Pulmonary artery endothelial cell (primary cell): ENCODE measurements at regions not wholly inside any gene's neighbourhood (a gene's known extent, or its start where the extent isn't known, plus 50 kb on each side); places are given as distances from the start of the nearest gene placed in this dataset.

ENCODE experiments used
- DNase-seq: peaks from one replicate; pipeline ENCODE4 v3.0.0-alpha.2; 2011; ENCODE audit warnings: low read depth, low spot score

DNA sequence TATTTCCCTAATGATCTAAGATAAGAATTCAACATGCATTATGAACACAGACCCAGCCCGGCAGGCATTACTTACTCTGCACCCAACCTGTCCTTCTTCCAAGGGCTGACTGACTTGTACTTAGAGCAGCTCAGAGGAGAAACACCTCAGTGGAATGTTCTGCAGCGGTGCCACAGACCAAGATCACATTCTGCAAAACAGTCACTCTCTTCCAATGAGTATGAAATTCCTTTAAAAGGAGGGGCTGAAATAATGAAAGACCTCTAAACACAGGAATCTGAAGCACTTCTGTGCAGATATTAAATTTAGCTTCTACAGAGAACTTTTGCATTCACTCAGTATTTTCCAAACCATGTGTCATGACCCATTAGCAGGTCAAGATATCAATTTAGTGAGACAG is 172.9 kb downstream of the ZDHHC21 start:
- no peak for DNase-seq

DNA sequence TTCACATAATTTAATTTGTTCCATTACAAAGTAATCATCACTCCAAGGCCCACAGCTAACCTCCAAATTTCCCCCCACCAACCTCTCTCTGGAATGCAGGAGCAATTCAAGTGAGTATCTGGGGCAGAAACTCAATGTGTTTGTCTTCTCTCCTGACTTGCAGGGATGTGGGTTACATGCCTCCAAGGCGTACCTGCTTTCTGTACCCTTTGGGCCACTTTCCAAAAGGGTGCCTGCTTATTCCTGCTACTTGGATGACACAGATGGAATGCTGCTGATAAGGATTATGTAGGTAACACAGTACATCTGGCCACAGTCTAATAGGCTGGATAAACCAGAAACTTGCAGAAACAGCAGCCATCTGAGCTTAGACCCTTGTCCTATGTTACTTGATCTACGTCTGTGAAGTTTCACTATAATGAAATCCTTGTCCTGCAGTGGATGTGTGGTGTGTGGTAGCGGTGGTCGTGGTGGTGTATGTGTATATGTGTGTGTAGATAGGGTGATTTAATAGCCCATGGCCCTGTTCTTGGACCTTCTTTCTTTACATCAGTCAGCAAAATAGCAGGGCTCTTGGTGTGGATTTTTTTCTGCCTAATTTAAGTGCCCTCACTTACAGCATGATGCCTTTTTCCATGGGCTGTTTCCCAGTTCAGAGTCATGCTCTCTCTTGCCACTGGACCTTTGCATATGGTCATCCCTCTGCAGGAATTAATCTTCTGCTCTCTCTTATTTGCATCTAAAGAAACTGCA is 175.9 kb downstream of the ZDHHC21 start:
- DNase-seq, result no peak

DNA sequence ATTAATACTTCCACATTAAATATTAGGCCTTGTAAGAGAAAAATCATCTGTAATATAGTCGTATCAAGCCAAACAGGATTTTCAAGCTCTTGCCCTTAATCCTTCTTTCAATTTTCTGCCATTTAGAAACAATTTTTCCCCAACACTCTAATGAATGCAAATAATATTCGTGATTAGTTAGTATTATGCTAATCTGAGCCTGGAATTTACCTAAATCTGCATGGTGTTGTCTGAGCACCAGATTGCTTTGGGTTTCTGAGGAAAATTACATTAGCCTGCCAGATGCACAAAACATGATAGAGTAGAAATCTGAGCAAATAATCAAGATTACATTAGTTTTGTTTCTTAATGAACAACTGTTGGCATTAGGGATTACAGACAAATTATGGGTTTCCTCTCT is 176.6 kb downstream of the ZDHHC21 start:
- no peak for DNase-seq

GRCh38 chr9:14515571-14516198 is 177.5 kb downstream of the ZDHHC21 start:
- no peak for DNase-seq

DNA sequence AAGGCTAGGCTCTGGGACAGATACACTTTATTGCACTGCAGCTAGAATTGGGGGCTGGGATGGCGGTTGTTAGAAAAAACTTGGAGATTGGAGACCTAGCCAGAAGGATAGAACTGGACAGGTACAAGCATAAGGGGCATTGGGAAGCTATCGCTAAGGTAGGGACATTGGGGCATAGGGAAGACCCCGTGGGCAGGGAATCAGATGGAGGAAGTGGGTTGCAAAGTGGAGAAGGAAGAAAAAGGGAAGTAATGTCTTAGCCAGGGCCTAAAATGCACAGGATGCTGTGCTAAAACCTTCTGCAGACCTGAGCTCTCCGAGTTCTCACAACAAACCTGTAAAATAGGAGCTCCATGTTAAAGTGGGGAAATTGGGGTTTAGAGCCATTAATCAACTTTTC is 178.2 kb downstream of the ZDHHC21 start:
- no peak for DNase-seq

DNA sequence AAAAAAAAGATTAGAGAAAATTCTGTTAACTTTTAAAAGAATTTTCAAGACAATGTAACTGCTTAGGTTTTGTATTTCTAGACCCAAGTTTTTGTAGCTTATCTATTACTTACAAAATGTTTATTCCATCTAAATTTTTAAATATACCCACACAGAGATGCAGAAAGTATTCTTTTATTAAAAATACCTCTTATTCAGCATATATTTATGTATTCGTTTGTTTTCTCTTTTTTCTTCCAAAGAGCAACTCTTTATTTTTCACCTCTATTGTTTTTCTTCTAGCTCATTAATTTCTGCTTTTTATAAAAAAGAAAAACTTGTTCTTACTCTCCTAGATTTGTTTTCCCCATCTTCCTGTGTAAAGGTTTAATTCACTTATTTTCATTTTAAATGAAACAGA is 180.3 kb downstream of the ZDHHC21 start:
- no peak for DNase-seq

- DNase-seq, result no peak
Measured at GRCh38 chr9:14511452-14511851, 181.8 kb downstream of the ZDHHC21 start.

DNA sequence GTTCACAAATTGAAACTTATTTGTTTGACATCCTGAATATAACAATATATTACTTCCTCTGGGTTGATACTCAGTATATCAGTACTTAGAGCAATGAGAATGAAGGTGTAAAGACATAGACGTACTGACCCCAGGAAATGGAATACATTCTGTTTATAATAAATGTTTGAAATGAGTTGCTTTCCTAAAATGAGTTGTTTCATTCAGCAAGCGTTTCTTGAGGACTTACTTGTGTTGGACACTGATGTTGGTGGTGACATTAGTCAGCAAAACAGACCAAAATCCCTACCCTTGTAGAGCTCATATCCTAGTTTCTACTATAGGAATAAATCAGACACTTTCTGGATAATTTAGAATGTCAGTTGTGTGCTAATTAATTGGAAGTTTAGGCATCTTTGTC is 184.3 kb downstream of the ZDHHC21 start:
- no peak for DNase-seq

DNA sequence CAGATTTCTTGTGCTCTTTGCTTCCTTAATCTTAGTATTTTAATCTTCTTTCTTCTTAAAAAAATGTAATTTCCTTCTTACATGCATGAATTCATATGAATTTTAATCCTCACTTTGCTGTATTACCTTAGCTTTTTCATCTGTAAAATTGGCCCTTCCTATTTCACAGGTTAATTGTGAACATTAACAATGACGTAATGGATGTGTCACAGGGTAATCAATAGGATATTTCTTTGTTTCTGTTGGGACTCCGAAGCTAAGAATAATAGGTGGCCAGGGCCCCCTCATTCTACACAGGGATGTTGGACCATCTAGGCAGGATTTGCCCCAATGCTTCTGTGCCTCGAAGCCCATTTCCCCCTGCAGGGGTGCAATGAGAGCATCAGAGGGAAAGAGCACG is 187.4 kb upstream of the NFIB start:
- no peak for DNase-seq

- DNase-seq, result no peak
Measured at GRCh38 chr9:14500705-14501104, 186.8 kb upstream of the NFIB start.

GRCh38 chr9:14499976-14500375 is 186.0 kb upstream of the NFIB start:
- DNase-seq, result no peak

DNA sequence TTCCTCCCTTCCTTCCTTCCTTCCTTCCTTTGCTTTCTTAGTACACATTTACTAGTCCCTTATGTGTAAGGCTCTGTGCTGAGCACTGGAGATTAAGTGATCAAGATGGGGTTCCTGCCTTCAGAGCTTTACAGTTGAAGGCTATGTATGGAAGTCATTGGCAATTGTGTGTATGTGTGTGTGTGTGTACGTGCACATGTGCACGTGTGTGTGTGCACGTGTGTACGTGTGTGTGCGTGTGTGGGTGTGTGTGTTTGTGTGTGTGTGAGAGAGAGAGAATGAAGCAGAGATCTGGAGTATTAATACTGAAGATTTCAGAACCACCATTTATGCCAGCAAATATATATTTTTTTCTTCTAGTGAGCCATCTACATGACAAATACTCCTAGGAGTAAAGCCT is 184.9 kb upstream of the NFIB start:
- no peak for DNase-seq

DNA sequence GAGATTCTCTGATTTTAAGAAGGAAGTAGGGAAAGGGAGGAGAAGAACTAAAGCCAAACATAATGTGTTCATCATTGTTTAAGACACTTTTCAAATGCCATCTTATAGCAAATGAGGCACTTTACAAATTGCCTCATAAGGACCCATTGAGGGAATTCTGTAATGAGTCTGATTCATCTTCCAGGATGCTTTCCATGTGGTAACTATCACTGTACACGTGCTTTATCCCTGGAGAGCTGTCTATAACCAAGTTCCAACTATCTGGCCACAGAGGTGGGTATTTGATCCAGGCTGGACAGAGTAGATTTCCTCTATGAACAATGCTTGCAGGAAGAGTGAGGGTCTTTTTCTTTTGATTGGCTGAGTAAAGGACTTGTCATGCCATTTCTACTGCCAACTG is 183.5 kb upstream of the NFIB start:
- no peak for DNase-seq

DNA sequence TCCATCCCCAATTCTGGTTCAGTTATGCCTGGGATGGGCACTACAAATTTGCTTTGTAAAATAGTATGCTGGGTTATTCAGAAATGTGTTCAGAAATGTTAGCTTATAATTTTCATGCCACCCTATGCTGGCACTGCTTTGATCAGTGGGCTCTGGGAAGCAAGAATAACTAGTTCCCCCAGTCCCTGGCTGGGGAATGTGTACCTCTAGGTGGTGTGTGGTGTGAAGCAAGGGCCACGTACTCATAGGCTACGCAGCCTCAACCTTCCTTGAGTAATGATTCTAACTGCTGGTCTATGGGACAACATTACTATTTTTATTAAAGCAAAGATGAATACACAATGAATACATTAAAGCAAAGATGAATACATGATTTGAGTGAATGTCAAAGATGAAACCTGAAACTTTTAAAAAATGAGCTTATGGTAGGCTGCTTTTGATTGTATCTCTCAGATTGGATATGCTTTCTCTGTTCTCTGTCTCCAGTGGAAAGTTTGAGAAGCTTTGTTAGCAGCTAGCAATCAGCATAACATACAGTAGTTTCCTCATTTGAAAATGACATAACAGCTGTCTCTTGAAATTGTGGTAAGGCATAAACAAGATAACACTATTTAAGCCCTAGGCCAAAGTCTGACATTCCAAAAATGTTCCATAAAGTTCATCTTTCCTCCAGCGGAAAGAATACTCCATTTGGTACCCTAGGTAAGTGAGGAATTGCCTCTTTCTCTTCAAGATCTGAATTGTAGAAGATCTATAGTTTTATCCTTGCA is 174.7 kb upstream of the NFIB start:
- no peak for DNase-seq

- no peak for DNase-seq
Measured at GRCh38 chr9:14487547-14488185, 173.7 kb upstream of the NFIB start.

GRCh38 chr9:14485366-14485765 is 171.4 kb upstream of the NFIB start:
- DNase-seq, result no peak

DNA sequence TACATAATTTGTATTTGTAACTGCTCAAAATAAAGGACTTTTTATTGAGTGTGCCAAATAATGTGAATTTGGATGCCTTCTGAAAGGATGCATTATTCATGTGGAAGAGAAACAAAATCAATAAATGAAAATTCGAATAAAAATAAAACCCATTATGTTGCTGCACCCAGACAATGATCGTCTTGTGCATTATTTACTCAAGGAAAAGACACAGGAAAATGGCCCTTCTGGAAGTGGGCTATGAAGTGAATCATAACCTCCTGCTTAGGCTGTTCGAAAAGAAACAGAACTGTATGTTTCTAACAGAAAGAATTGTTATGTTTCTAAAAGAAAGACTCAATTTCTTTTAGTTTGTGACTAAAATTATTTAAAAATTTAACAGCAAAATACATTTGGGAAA is 168.9 kb upstream of the NFIB start:
- no peak for DNase-seq

DNA sequence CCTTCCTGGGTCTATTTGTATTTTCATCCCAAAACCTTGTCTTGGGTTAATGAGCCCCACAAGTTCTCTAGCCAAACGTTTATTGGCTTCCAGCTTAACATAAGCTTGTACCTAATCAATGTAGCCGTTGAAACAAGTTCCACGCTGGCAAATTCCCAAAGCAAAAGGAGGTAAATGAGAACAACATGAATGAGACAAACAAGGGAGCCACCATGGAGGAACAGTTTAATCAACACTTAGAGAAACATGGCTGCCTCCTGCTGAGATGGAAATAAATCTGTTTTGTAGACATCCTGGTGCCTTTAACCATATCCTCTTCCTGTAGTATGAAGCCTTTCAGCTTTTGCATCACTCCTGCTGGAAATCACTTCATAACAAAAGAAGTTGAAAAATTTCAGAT is 166.6 kb upstream of the NFIB start:
- DNase-seq, result no peak

DNA sequence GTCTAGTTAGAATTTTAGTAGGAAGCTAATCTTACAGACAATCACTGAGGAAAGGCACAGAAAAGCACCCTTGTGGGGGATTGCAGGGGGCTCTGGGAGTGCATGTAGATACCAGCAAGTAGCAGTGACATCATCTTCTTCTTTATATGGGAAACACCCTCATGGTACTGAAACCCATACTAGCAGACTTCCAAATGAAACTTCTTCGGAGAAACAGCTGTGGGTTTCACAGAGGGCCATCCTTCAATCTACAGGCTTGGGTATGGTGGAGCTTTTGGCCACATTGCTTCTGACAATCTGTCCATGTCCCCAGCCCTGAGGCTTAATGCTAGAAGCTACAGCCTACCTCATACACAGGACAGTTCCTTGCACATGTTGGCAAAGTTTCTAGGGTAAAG is 165.2 kb upstream of the NFIB start:
- no peak for DNase-seq

DNA sequence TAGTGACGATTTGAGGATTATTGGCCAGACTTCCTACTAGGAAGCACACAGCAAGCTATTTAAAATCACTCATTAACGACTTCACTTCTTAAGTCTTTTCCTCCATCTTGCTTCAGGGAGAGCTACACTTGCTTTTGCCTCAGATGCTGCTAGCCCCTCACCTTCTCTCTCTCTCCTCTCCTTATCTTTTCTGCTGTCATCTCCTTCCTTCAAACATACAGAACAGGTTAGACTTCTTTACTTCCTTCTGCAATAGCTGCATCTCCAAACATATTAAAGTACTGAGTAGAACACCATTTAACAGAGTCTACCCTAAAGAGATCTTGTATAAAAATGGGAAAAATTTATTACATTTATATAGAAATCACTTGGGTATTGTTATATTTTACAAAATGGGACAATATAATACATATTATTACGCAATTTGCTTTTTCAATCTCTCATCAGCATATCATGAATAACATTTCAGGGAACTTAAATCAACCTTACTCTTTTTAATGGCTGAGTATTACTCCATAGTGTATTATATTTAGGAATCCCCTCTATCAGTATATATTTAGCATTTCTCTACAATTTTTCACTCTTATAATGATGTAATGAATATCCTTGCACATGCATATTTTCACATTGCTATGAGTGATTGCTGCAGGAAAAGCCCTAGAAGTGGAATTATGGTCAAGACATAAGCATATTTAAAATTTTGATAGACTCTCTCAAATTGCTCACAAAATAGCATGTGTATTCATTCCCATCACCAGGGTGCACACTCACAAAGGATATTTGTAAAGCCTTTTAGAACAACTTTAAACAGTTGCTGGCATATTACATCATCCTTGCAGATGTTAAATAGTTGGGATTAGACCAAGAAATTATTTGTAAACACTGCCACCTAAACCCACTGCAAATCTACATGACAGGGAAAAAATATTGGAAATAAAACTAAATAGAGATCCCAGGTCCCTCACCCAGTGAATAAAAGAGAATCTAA is 164.5 kb upstream of the NFIB start:
- no peak for DNase-seq

GRCh38 chr9:14471041-14471440 is 157.1 kb upstream of the NFIB start:
- DNase-seq, result no peak
